ENCODE measurements at regions not wholly inside any gene's neighbourhood (a gene's known extent, or its start where the extent isn't known, plus 50 kb on each side); places are given as distances from the start of the nearest gene placed in this dataset.

DNA sequence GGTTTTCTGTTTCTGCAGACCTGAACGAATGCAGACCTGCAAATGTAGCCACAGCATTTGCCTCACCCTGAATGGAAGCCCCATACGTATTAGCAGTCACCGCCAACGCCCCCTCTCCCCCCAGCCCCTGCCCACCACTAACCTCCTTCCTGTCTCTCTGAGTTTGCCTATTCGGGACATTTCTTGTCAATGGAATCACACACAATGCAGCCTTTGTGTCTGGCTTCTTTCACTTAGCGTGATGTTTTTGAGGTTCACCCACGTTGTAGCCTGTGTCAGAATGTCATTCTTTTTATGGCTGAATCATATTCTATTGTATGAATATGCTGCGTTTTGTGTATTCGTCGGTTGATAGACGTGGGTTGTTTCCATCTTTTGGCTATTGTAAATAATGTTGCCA, 178.6 kb downstream of the AACS start:
- TF ChIP-seq, protein P1, sequence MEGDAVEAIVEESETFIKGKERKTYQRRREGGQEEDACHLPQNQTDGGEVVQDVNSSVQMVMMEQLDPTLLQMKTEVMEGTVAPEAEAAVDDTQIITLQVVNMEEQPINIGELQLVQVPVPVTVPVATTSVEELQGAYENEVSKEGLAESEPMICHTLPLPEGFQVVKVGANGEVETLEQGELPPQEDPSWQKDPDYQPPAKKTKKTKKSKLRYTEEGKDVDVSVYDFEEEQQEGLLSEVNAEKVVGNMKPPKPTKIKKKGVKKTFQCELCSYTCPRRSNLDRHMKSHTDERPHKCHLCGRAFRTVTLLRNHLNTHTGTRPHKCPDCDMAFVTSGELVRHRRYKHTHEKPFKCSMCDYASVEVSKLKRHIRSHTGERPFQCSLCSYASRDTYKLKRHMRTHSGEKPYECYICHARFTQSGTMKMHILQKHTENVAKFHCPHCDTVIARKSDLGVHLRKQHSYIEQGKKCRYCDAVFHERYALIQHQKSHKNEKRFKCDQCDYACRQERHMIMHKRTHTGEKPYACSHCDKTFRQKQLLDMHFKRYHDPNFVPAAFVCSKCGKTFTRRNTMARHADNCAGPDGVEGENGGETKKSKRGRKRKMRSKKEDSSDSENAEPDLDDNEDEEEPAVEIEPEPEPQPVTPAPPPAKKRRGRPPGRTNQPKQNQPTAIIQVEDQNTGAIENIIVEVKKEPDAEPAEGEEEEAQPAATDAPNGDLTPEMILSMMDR (conservative IDR thresholded peaks at IDR 0.05; ENCODE audit: low read depth, low read length), result no peak
- no peak for TF ChIP-seq EZH2phosphoT487 (IDR thresholded peaks at IDR 0.05; ENCODE audit: borderline replicate concordance, low read length)

Data from PC-3 (cell line).